ENCODE measurements at regions not wholly inside any gene's neighbourhood (a gene's known extent, or its start where the extent isn't known, plus 50 kb on each side); places are given as distances from the start of the nearest gene placed in this dataset.
"Not testable (repeated sequence)": the region's sequence is repeated elsewhere in the genome, so short reads cannot be mapped to it uniquely, and the experiment has no call there.

DNA sequence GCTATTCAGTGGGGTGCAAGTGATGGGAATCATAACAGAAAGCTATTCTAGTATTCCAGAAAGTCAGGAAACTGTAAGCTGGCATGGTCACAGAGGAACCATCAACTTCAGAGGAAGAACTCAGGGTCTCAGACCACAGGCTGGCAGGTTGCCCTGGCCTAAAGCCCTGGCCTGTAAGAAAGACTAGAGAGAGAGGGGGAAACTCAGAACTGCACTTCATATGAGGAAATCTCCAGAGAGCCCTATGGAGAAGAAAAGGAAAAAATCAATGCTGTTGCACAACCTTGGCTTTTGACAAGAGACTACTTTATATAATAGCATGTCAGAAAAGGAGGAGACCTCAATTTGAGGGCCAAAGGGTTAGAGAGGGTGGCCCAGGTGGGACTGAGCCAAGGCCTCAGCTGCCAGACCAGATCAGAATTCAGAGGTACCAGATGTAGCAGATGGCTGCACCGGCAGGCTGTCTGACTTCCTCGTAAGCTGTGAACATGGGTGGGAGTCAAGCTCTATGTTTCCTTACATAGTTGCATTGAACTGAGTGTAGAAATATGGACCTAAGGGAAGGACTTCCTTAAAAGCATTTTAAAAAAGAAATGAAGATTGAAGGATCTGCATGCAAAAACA is 333.8 kb downstream of the PDCD6IP start:
- peak in 1 of 2 experiments; percentile 50 for DNase-seq

DNA sequence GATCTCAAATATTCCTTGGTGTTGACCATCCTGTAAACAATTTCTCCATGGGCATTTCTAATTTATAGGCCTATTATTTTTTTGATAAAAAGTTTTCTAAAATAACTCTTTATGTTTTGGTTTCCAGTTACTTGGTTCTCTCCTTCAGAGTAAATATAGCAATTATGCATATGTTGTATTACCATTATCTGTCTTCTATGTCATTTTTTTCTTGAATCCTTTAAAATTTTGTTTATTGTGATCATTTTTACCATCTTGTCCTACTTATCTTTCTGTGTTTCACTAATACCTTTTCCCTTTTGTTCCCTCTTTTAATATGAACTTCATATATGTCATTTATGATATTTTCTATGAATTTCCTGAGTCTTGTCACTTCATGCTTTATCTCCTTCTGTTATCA is 341.1 kb downstream of the PDCD6IP start:
- DNase-seq, result no peak

DNA sequence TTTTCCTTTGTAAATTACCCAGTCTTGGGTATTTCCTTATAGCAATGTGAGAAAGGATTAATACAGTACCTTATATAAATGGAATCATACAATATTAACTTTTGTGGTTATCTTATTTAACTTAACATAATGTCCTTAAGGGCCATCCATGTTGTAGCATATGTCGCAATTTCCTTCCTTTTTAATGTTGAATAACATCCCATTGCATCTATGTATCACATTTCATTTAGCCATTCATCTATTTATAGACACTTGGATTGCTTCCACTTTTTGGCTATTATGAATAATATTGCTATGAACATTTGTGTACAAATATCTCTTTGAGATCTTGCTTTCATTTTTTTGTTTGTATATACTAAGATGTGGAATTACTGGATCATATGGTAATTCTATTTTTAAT is 342.2 kb downstream of the PDCD6IP start:
- DNase-seq, result no peak

DNA sequence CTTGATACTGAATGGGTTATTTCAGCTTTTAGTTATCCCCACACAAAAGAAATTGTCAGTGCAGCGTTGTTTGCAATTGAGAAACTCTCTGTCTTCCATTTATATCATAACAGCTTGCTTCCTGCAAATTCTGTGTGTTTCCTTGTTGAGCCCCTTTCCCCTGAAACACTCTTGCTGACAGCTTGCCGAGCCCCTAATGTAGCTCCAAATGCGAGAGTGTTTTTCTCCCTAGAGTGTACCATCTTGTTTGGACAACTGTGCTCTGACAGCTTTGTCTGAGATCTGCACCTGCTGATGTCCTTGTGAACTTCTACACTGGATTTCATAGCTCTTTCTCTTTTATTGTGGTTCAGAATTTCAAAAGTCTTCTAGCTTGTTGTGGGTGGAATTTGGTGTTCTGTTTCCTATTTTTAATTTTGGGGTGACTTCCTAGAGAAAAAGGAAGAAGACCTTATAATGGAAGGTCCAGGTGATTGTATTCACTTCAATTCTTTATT is 343.5 kb downstream of the PDCD6IP start:
- no peak for DNase-seq

DNA sequence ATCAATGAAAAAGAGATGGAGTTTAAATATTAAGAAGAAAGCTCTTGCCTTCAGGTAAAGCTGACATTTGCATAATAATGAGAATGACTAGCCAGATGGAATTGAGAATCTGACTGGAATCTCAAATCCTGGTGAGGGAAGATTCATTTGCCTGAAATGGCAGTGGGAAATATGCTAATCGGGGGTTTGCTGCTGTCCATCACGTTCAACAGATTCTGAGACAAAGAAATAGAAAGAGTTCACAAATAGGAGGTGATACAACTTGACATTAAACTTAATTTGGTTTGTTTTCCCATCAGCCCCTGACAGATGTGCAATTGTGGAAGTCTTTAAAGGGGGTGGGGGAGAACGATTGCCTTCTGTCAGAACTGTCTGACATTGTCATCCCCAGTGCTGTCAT is 347.4 kb downstream of the PDCD6IP start:
- DNase-seq, result no peak

DNA sequence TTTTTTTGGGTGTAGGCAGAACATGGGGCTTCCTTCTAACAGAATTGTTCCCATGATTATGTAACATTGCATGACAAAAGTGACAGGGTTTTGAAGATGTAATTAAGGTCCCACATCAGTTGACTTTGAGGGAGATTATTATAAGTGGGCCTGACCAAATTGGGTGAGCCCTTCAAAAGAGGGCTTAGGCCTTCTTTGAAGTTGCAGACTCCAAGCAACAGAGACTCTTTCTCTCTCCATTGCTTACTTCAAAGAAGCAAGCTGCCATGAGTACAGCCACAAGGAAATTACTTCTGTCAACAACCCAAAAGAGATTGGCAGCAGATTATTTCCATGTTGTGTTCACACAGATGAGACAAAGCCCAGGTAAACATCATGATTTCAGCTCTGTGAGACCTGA is 348.2 kb downstream of the PDCD6IP start:
- no peak for DNase-seq

DNA sequence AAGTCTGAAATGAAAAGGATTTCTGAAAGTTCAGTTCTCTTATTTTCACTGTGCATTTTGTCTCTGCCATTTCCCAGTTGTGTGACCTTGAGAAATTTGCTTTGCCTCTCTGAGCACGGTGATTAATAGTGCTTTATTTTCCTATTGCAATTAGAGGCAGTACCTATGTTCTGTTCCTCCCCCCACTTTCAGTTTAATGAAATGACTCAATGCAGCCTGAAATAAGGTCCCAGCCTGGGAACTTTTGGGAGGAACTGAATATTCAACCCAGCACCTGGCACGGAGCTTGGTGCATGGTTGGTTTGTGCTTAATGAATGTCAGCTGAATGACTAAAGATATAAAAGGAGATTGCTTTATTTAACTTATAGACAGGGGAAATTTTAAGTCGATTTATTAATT is 352.6 kb downstream of the PDCD6IP start:
- DNase-seq, result no peak

DNA sequence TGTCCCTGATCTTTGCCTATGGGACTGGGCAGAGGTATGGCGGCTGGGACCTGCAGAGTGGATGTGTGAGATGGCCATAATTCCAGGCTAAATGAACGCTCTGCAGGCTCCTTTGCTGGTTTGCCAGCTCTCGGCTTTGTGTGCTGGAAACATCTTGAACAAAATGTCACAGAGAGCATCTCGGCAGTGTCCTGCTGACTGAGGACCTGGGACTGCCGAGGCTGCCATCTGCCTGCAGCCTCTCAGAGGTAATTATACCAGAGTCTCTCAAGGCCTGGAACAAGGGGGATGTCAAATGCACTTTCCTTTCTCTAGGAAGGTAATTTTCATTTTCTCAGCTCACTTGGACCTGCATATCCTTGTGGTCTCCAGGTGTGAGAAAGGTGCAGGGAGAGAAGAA is 354.2 kb downstream of the PDCD6IP start:
- peak; percentile 70 to 84 for DNase-seq

DNA sequence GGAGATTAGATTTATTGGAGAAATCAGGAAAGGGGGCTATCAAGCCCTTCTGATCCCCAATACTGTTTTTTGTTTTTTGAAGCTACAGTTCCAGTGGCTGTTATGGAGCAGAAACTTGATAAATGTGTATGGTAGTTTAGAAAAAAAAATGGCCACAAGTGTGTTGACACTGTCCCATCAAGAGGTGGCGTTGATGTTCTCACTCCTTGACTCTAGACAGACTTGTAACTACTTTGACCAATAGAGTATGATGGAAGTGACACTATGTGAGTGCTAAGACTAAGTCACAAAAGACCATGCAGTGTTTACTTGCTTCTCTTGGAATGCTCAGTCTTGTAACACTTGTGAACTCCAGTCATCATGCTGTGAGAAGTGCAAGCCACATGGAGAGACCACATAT is 356.7 kb downstream of the PDCD6IP start:
- DNase-seq, result no peak

DNA sequence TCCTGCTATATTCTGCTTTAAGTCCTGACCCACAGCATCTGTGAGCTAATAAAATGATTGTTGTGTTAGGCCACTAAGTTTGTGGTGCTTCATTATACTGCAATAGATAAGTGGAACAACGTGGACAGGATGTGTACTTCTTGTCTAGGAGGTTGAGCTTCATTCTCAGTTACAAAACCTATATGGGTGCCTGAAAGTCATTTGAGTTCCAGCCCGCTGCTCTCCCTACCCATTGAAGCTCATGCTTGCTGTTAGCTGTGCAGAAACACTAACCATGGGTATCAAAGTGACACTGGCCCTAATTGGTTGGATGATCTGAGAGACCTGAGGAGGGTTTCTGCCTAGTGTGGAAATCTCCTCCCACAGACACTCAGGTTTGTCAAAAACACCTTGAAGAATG is 357.2 kb downstream of the PDCD6IP start:
- DNase-seq, result no peak

DNA sequence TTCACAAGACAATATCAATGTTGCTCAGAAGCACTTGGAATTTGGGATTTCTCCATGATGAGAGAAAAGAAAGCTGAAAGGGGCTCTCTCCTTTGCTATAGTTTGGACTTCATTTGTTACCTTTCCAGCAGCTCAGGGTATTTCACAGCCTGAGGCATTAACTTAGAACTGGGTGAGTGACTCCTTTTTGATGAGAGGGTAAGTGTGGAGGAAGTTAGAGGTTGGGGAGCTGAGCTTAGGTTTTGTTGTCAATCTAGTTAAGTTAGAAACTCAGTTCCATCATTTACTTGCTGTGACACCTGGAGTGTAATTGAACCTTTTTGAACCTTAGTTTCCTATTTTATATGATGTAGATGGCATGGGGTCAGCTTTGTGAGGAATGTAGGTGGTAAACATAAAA is 359.1 kb downstream of the PDCD6IP start:
- DNase-seq, result no peak

DNA sequence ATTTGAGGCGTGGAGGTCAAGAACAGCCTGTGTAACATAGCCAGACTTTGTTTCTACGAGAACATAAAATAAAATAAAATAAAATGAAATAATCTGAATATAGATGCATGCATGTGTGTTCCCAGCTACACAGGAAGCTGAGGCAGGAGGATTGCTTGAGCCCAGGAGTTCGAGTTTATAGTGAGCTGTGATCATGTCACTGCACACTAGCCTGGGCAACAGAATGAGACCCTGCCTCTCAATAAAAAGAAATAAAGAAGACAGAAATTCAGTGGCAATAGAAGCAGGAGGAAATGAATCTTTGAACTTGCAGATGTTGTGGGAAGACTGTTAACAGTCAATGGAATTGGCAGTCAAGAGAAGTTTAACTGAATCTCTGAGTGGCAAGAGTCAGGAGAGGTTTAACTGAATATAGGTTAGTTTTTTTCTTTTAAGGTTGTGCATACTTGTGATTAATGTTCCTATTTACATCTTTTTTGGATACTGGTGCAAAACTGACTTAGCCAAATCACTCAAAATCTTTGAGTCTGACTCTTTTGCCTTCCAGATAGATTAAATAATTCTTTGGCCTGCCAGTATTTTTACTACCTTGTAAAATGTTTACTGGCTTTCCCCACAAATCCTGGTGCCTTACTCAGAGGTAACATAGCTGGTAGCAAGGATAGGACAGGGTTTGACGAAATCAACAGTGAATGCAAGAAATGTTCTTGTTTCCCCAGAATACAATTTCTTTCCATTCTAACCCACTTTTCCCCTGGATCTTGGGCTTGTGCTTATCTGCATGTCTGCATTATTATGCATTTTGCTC is 361.4 kb downstream of the PDCD6IP start:
- no peak for DNase-seq

DNA sequence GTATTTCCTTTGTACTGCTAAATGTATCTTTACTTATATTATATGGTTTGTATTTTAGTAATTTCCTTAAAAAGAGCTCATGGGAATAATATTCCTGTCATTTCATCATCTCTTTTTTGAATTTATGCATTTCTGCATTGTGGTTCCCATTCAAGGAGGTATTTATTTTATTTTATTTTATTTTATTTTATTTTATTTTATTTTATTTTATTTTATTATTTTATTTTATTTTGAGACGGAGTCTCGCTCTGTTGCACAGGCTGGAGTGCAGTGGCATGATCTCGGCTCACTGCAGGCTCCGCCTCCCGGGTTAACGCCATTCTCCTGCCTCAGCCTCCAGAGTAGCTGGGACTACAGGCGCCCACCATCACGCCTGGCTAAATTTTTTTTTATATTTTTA is 371.2 kb downstream of the PDCD6IP start:
- not testable (repeated sequence) for DNase-seq

DNA sequence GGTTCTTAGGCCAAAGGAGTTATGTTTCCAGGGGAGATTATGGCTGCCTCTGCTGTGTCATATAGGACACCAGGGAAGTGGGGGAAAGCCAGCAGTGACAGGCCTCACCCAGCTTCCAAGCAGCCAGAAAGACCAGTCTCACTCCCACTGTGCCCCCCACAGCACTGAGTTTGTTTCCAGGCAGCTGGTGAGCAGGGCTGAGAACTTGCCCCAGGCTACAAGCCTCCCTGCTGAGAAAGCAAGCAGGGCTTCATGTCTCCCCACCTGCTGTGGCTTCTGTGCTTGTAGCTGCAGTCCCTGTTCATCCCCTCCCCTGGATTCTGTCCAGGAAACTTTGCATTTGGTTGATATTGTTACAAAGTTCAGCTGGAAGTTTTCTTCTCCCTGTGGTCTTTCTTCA is 376.3 kb downstream of the PDCD6IP start:
- no peak for DNase-seq

DNA sequence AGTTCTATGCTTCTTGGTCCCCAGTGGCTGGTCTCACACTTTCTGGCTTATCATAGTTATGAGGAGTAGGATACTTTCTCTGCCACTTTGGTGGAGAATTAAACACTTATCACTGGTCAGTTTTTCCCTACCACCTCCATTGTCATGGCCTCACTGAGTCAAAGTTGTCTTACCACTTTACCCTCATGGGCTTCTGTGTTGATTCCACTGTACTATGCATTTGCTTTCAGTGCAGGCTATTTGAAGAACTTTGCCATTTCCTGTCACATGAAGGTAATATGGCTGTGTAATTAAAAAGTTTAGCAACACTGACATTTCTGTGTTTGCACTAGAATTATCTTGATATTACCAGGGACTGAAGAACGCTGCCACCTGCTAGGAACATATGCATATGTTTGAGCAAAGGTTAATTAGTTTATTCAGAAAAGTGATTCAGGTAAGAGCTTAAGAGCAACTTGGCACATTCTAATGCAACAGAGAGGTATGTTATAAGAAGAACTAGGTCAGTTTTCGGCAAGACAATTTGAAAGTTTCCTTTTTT is 377.3 kb downstream of the PDCD6IP start:
- DNase-seq, result no peak

DNA sequence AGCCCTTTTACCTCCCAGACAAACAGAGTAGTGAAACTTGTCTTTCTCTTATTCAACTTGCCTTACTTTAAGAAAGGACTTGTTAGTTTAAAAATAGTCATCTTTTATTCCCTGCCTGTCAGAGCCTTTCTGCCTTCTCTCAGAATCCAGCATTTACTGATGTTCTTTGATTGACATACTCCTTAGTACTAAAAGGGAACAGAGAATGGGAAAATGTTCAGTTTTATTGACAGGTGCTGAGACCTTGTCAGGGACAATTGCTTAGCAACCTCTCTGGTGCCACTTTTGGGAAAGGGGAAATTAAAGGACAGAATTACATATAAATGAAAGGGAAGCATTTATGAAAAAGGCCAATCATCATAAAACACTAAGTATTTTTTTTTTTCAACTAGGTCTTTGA is 378.3 kb downstream of the PDCD6IP start:
- no peak for DNase-seq

DNA sequence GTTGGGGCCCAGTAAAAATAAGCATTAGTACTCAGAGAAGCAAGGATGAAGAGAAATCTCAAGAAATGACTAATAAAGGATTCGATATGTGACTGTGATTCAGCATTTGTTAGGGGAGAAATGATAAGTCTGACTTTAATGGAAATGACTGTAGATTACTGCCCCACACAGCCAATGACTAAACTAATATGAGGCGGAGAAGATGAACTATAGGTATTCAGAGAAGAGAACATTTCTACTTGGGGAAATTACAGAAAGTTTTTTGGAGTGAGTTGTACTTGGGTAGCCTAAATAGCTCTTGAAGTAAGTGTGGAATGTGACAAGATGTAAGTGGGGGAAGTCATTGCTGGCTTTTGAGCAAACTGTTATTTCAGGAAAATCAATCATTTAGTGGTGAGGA is 380.0 kb downstream of the PDCD6IP start:
- no peak for DNase-seq

DNA sequence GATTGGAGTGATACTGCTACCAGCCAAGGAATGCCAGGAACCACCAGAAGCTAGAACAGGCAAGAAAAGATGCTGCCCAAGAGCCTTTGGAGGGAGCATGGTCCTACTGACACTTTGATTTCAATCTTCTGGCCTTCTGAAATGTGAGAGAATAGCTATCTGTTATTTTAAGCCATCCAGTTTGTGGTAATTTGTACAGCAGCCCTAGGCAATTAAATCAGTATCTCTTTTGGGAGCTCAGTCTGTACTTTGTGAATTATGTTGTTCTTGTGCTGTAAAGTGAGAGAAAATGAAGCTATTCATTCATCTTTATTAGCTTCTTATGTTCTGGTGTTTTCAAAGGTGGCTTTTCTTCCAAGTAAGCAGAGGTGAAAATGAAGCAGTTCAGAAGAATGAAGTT is 381.3 kb downstream of the PDCD6IP start:
- no peak for DNase-seq

DNA sequence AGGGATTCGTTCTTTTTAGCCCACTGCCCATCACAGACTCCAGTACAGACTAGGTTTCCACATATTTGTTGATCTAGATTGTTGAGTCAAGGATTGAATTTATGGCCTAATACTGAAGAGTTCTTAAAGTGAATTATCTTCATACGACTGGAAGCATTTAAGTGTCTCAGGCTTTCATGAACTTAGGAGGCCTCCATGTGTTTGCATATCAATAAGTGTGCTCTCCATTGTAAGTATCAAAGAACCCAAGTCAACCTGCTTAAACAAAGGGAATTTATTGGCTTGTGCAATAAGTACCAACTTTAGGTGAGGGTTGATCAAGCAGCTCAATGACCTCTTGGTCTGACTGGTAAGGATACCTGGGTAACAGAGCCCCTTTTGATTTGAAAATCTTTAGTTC is 382.1 kb downstream of the PDCD6IP start:
- DNase-seq, result no peak

DNA sequence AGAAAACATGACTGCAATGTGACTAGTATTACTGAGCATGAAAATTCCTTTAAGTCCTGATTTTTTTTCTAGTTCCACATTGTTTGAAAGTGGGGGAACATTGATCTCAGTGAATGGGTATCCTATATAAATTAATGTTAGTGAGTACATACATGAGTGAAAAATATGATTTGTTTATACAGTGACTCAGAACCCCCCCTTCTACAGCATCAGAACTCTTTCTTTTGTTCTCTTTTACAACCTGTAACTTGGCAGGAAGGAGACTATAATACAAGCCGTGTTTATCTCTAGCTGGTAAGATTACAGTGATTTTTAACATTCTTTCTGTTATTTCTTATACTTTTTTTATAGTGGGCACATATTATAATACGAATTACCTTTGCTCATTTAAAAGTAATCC is 384.7 kb downstream of the PDCD6IP start:
- DNase-seq, result no peak

DNA sequence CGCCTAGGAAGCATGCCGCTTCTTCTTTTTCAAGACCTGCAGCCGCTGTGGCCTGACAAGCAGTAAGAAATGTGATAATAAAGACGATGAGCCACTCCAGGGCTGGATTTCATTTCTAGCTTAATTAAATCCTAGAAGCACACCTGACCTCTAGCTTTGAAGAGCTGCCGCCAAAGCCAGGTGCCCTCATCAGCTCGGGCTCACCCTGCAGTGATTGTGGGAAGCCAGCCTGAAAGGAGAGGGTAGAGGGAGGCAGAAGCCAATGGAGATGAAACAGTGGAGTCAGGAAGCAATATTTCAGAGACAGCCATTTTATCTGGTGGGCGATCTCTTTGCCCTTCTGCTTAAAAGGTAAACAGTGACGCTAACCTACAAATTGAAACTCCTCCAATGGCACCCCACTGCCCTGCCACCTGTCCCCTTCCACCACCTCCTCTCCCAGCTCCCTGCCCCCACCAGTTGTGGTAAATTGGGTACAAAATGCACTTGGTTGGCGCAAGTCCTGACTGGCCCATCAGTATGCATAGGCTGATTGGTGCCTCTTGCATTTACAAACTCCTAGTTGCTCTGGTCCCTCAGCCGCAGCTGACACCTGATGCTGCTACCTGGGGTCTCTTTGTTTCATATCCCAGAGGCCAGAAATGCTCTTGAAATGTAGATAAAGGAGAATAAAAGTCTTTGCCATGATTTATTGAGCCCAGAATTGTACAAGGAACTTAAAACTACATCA is 385.3 kb downstream of the PDCD6IP start:
- DNase-seq, result peak; percentile 69 to 93

DNA sequence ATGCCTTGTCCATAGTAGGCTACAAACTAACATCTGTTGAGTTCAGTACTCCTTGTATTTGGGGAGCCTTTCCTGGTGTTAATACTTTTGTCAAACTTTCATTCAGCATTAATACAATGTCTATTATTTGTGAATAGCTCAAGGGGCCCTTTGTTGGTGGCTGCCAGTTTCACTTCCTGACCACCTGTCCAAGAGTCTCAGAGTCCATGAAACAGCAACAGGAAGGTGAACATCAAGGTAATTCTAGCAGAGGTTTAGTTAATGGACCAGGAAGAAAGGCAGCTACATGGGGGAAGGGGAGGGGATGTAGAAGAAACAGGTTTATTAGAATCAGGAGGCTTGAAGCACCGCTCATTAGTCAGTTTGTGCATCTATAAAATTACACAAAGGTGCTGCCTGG is 386.9 kb downstream of the PDCD6IP start:
- no peak for DNase-seq

DNA sequence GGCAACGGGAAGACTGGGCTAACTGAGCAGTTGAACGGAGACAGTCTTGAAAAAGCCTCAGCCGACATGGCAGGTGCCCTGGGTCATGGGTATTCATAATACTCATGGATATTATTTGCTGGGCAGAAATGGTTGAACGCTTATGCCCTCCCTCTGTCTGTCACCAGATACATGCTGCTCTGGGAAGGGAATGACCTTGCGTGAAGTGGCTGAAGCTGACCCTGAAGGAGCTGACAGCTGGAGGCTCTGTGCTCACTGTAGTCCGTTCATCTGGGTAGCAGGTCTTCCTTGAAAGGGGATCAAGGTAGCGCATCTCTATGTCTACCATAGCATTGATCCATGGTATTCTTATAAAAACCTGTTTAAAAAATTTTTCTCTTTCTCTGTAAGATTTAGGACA is 390.7 kb downstream of the PDCD6IP start:
- DNase-seq, result no peak

DNA sequence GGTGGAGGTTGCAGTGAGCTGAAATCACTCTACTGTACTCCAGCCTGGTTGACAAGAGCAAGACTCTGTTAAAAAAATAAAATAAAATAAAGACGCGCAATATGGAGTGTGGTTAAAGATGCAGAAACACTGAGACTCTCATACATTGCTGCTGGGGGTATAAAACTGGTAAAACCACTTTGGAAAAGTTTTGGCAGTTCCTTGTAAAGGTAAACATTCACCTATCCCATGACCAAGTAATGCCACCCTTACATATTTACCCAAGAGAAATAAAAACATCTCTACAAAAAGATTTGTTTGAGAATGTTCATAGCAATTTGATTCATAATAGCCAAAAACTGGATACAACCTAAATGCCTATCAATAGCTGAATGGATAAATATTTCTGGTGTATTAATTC is 398.5 kb downstream of the PDCD6IP start:
- DNase-seq, result no peak

Data from cerebellar nuclear complex (tissue), 1 donor.